Endothelial cell of umbilical vein (primary cell): ENCODE measurements at regions not wholly inside any gene's neighbourhood (a gene's known extent, or its start where the extent isn't known, plus 50 kb on each side); places are given as distances from the start of the nearest gene placed in this dataset.

Source experiments
- BruUV-seq: library from RNA; stranded (reverse); fragments of 400-500 nt; replicated peaks from 2 replicates; lab custom pipeline; 2021; lab: Mats Ljungman, UMichigan
- CTCF ChIA-PET: fragments of 300-600, 350-600 bp; sonication (Branson Sonifier 250); formaldehyde crosslinking; loops from one replicate; lab custom pipeline; 2021; ENCODE audit warnings: antibody characterized with exemption, inconsistent platforms; lab: Charles Lee
- POLR2A ChIA-PET: fragments of 300-600, 350-600 bp; sonication (Branson Sonifier 250); formaldehyde crosslinking; loops from one replicate; lab custom pipeline; 2021; ENCODE audit warnings: antibody characterized with exemption, inconsistent platforms; lab: Charles Lee
- DNase-seq: peaks from one replicate; pipeline ENCODE4 v3.0.0-alpha.2; 2011; ENCODE audit warnings: low read depth, low spot score
- FAIRE-seq: peaks from 2 replicates; lab custom pipeline; 2011; peaks lifted over from hg19 to GRCh38; lab: Jason Lieb, UNC
- H2AFZ ChIP-seq: 2 replicates; pipeline ENCODE4 v1.6.0; 2012; ENCODE audit warnings: low read depth, low read length, control low read depth, inconsistent platforms
- H3K27ac ChIP-seq: 2 replicates; pipeline ENCODE4 v1.5.1; 2011; ENCODE audit warnings: low read depth, mild to moderate bottlenecking, control low read depth, low read length, moderate library complexity; ENCODE audit not compliant: insufficient read depth
- H3K27me3 ChIP-seq, 2 experiments: 2 replicates each; pipeline versions ENCODE4 v1.6.0 to v1.6.1; 2011; ENCODE audit warnings: low read length in 2 of 2, mixed read lengths in 1 of 2; ENCODE audit not compliant: control insufficient read depth in 2 of 2, insufficient read depth in 2 of 2
- H3K36me3 ChIP-seq, 2 experiments: 2 replicates in 1 of 2; 3 replicates in 1 of 2; pipeline ENCODE4 v1.5.1; 2011; ENCODE audit warnings: low read length in 2 of 2, mild to moderate bottlenecking in 1 of 2, moderate library complexity in 1 of 2; ENCODE audit not compliant: control insufficient read depth in 2 of 2, insufficient read depth in 2 of 2; ENCODE audit errors: extremely low read depth in 1 of 2
- H3K4me1 ChIP-seq: 3 replicates; pipeline ENCODE4 v1.5.1; 2011; ENCODE audit warnings: mild to moderate bottlenecking, low read length; ENCODE audit not compliant: control insufficient read depth, insufficient read depth; ENCODE audit errors: extremely low read depth
- H3K4me2 ChIP-seq: 2 replicates; pipeline ENCODE4 v1.6.1; 2011; ENCODE audit warnings: low read length, control low read depth, mixed read lengths; ENCODE audit not compliant: insufficient read depth
- H3K4me3 ChIP-seq, 3 experiments: fragments of 200-600 bp in 1 of 3; sonication (generic), shearing (Covaris generic) in 1 of 3; replicated peaks in 1 of 3; 2 replicates each; pipeline ENCODE4 v1.5.1; 2011 to 2016; ENCODE audit warnings: control low read depth in 3 of 3, low read length in 3 of 3, mild to moderate bottlenecking in 2 of 3, inconsistent platforms in 1 of 3, low read depth in 1 of 3, moderate library complexity in 1 of 3; ENCODE audit not compliant: insufficient read depth in 1 of 3
- H3K79me2 ChIP-seq: 2 replicates; pipeline ENCODE4 v1.6.0; 2012; ENCODE audit warnings: low read length, inconsistent platforms; ENCODE audit not compliant: control insufficient read depth, insufficient read depth
- H3K9ac ChIP-seq: replicated peaks from 2 replicates; pipeline ENCODE3; 2011; ENCODE audit warnings: low read length, control low read depth; ENCODE audit not compliant: insufficient read depth; ENCODE audit errors: extremely low read depth
- H3K9me1 ChIP-seq: replicated peaks from 3 replicates; pipeline ENCODE4 v1.6.0; 2011; ENCODE audit warnings: mild to moderate bottlenecking, low read length; ENCODE audit not compliant: control insufficient read depth, insufficient read depth; ENCODE audit errors: extremely low read depth
- H3K9me3 ChIP-seq: replicated peaks from 2 replicates; pipeline ENCODE4 v1.5.1; 2012; ENCODE audit warnings: low read length, inconsistent platforms; ENCODE audit not compliant: control insufficient read depth, insufficient read depth
- H4K20me1 ChIP-seq: replicated peaks from 2 replicates; pipeline ENCODE3; 2011; ENCODE audit warnings: mild to moderate bottlenecking, low read length; ENCODE audit not compliant: control insufficient read depth, insufficient read depth; ENCODE audit errors: extremely low read depth
- CTCF ChIP-seq, 2 donors: IDR thresholded peaks; 1 replicate in 1 of 2; 2 replicates in 1 of 2; pipeline ENCODE4 v1.5.1; 2011; ENCODE audit warnings: low read length in 2 of 2, mild to moderate bottlenecking in 2 of 2, moderate library complexity in 2 of 2, control low read depth in 1 of 2, inconsistent platforms in 1 of 2, low read depth in 1 of 2; ENCODE audit not compliant: insufficient read depth in 1 of 2; ENCODE audit errors: extremely low read depth in 1 of 2
- EZH2 ChIP-seq: IDR thresholded peaks from 2 replicates; pipeline ENCODE4 v1.6.1; 2012; ENCODE audit warnings: borderline replicate concordance, low read depth, mild to moderate bottlenecking, moderate library complexity, low read length, inconsistent platforms; ENCODE audit not compliant: severe bottlenecking
- FOS ChIP-seq: IDR thresholded peaks from 2 replicates; pipeline ENCODE4 v1.6.1; 2011; ENCODE audit warnings: mild to moderate bottlenecking, low read length, moderate library complexity, borderline replicate concordance; ENCODE audit not compliant: insufficient read depth
- GATA2 ChIP-seq: IDR thresholded peaks from 2 replicates; pipeline ENCODE4 v1.7.0; 2011; ENCODE audit warnings: low read depth, mild to moderate bottlenecking, moderate library complexity, mixed read lengths, low read length; ENCODE audit not compliant: insufficient read length, insufficient read depth
- JUN ChIP-seq: IDR thresholded peaks from 2 replicates; pipeline ENCODE4 v1.6.1; 2011; ENCODE audit warnings: borderline replicate concordance, low read depth; ENCODE audit not compliant: insufficient read length, insufficient read depth
- MAX ChIP-seq: IDR thresholded peaks from 2 replicates; pipeline ENCODE4 v1.6.1; 2011; ENCODE audit not compliant: insufficient read depth, insufficient read length
- MYC ChIP-seq: IDR thresholded peaks from one replicate; pipeline ENCODE4 v1.6.1; 2011; ENCODE audit warnings: mild to moderate bottlenecking, low read depth, low read length
- POLR2A ChIP-seq: IDR thresholded peaks from 2 replicates; pipeline ENCODE4 v1.6.1; 2012; ENCODE audit warnings: low read depth, mild to moderate bottlenecking, control low read depth, low read length
- POLR2AphosphoS5 ChIP-seq: IDR thresholded peaks from 2 replicates; pipeline ENCODE4 v1.6.1; 2012; ENCODE audit warnings: low read depth, mild to moderate bottlenecking, control low read depth, low read length, moderate library complexity; ENCODE audit not compliant: insufficient read depth
- dilution Hi-C: fragments of 300-500 bp; cut with MboI; formaldehyde crosslinking; loops from one replicate; pipeline ENCODE4 v1.15.0; 2019; ENCODE audit warnings: low sequenced_read_pairs; ENCODE audit not compliant: extremely low pct_ligation_motif_present
- intact Hi-C: fragments of 100-400 bp; cut with micrococcal nuclease; formaldehyde crosslinking; loops from one replicate; pipeline ENCODE4 v1.10.0; 2022

GRCh38 chr4:64880557-64880956, 471.3 kb upstream of the TECRL start:
- ChIA-PET CTCF (no interaction called here), POLR2A (no interaction called here)
- no peaks in the 10 kb centered on the region for H3K27me3 ChIP-seq
- no peak overlapping the region for H3K4me3 ChIP-seq
- H3K4me1 ChIP-seq = no peaks in the 10 kb centered on the region
- no peaks in the 10 kb centered on the region for H3K9me1 ChIP-seq
- no peaks in the 10 kb centered on the region for H3K9me3 ChIP-seq
- H3K4me2 ChIP-seq = no peak overlapping the region
- H3K79me2 ChIP-seq = no peaks in the 10 kb centered on the region
- no peak overlapping the region for H2AFZ ChIP-seq
- H3K27ac ChIP-seq = no peak overlapping the region
- no peaks in the 10 kb centered on the region for H3K36me3 ChIP-seq
- dilution Hi-C loops (no loop called here), intact Hi-C loops (no loop called here)
- H4K20me1 ChIP-seq = no peaks in the 10 kb centered on the region
- BruUV-seq = no TSS peak
- no peak for DNase-seq
- no peak for FAIRE-seq
- TF ChIP-seq MAX (no peak), MYC (no peak), EZH2 (no peak), CTCF (IDR thresholded peaks at IDR 0.05; ENCODE audit: extremely low read depth in 1 of 2, insufficient read depth in 1 of 2, low read depth in 1 of 2, low read length in 2 of 2) (no peak), GATA2 (no peak), POLR2A (no peak), POLR2AphosphoS5 (no peak), JUN (no peak), FOS (no peak)
- no peak overlapping the region for H3K9ac ChIP-seq
